Vagina (tissue), 2 donors: ENCODE measurements at regions not wholly inside any gene's neighbourhood (a gene's known extent, or its start where the extent isn't known, plus 50 kb on each side); places are given as distances from the start of the nearest gene placed in this dataset.

Experiments used
- DNase-seq, 2 donors: peaks; one replicate each; pipeline ENCODE4 v3.0.0-alpha.2; 2017; ENCODE audit errors: extremely low spot score in 2 of 2
- H3K27ac ChIP-seq: fragments of 200-600 bp; sonication (generic); one replicate; pipeline ENCODE4 v1.5.1; 2019
- H3K27me3 ChIP-seq: fragments of 200-600 bp; sonication (generic); one replicate; pipeline ENCODE4 v1.5.1; 2019
- H3K36me3 ChIP-seq, 2 donors: fragments of 200-600 bp; sonication (generic); one replicate each; pipeline ENCODE4 v1.5.1; 2017 to 2019
- H3K4me1 ChIP-seq: fragments of 200-600 bp; sonication (generic); one replicate; pipeline ENCODE4 v1.5.1; 2019
- H3K4me3 ChIP-seq, 2 donors: fragments of 200-600 bp; sonication (generic); 1 replicate in 1 of 2; 2 replicates in 1 of 2; pipeline ENCODE4 v1.5.1; 2016 to 2019
- H3K9me3 ChIP-seq: fragments of 200-600 bp; sonication (generic); one replicate; pipeline ENCODE4 v1.5.1; 2019
- CTCF ChIP-seq, 3 experiments: fragments of 450-650 bp in 2 of 3; fragments of 200-600 bp in 1 of 3; sonication (generic) in 1 of 3; IDR thresholded peaks; one replicate each; pipeline ENCODE4 v1.5.1; 2017 to 2019; ENCODE audit warnings: antibody characterized with exemption in 3 of 3, mild to moderate bottlenecking in 2 of 3, moderate library complexity in 2 of 3
- POLR2A ChIP-seq, 2 donors: fragments of 450-650 bp; IDR thresholded peaks; one replicate each; pipeline ENCODE4 v1.6.1; 2017; ENCODE audit warnings: antibody characterized with exemption in 2 of 2, mild to moderate bottlenecking in 2 of 2, moderate library complexity in 2 of 2
- POLR2AphosphoS5 ChIP-seq, 2 donors: sonication (generic); formaldehyde crosslinking; IDR thresholded peaks; one replicate each; pipeline ENCODE4 v1.9.0; 2017; ENCODE audit warnings: antibody characterized with exemption in 2 of 2, mild to moderate bottlenecking in 2 of 2, low read depth in 1 of 2; ENCODE audit not compliant: insufficient read depth in 1 of 2
- intact Hi-C: fragments of 100-400 bp; cut with DNase I; formaldehyde crosslinking; loops from one replicate; pipeline ENCODE4 v1.15.1; 2023

GRCh38 chr12:111041091-111041490 lies 120.7 kb upstream of the MYL2 start:
- Histone ChIP-seq H3K4me1 (no peaks in the 10 kb centered on the region), H3K36me3 (no peaks in the 10 kb centered on the region), H3K9me3 (no peaks in the 10 kb centered on the region), H3K27me3 (no peaks in the 10 kb centered on the region), H3K4me3 (no peak overlapping the region), H3K27ac (no peak overlapping the region)
- TF ChIP-seq POLR2AphosphoS5 (IDR thresholded peaks at IDR 0.05; ENCODE audit: insufficient read depth in 1 of 2, low read depth in 1 of 2) = no peak
- no peak for TF ChIP-seq POLR2A (IDR thresholded peaks at IDR 0.05)
- no peak for TF ChIP-seq CTCF (IDR thresholded peaks at IDR 0.05)
- intact Hi-C loops = no loop called here
- no peak for DNase-seq

- Histone ChIP-seq H3K36me3 (no peaks in the 10 kb centered on the region), H3K27ac (no peak overlapping the region), H3K4me3 (no peak overlapping the region), H3K4me1 (no peaks in the 10 kb centered on the region), H3K27me3 (no peaks in the 10 kb centered on the region), H3K9me3 (no peaks in the 10 kb centered on the region)
- no peak for DNase-seq
- intact Hi-C loops = no loop called here
- TF ChIP-seq POLR2A (IDR thresholded peaks at IDR 0.05) (no peak), CTCF (IDR thresholded peaks at IDR 0.05) (no peak), POLR2AphosphoS5 (IDR thresholded peaks at IDR 0.05; ENCODE audit: insufficient read depth in 1 of 2, low read depth in 1 of 2) (no peak)
Observed at GRCh38 chr12:111040690-111041089, 120.3 kb upstream of the MYL2 start.

- no peak for DNase-seq
- Histone ChIP-seq H3K4me3 (no peak overlapping the region), H3K4me1 (no peaks in the 10 kb centered on the region), H3K27ac (no peak overlapping the region), H3K36me3 (no peaks in the 10 kb centered on the region), H3K27me3 (no peaks in the 10 kb centered on the region), H3K9me3 (no peaks in the 10 kb centered on the region)
- TF ChIP-seq POLR2AphosphoS5 (IDR thresholded peaks at IDR 0.05; ENCODE audit: insufficient read depth in 1 of 2, low read depth in 1 of 2) = no peak
- TF ChIP-seq POLR2A (IDR thresholded peaks at IDR 0.05) = no peak
- no peak for TF ChIP-seq CTCF (IDR thresholded peaks at IDR 0.05)
- intact Hi-C loops = no loop called here
Observed at GRCh38 chr12:111038941-111039340, 118.6 kb upstream of the MYL2 start.

GRCh38 chr12:111038077-111038476 lies 117.7 kb upstream of the MYL2 start:
- intact Hi-C loops = no loop called here
- Histone ChIP-seq H3K4me3 (no peak overlapping the region), H3K27ac (no peak overlapping the region), H3K36me3 (no peaks in the 10 kb centered on the region), H3K4me1 (no peaks in the 10 kb centered on the region), H3K27me3 (peaks cover 2% of the 10 kb centered on the region), H3K9me3 (no peaks in the 10 kb centered on the region)
- TF ChIP-seq CTCF (IDR thresholded peaks at IDR 0.05) = no peak
- TF ChIP-seq POLR2A (IDR thresholded peaks at IDR 0.05) = no peak
- no peak for TF ChIP-seq POLR2AphosphoS5 (IDR thresholded peaks at IDR 0.05; ENCODE audit: insufficient read depth in 1 of 2, low read depth in 1 of 2)
- DNase-seq = no peak

- no peak overlapping the region for H3K4me3 ChIP-seq
- no peaks in the 10 kb centered on the region for H3K4me1 ChIP-seq
- H3K27ac ChIP-seq = no peak overlapping the region
- peaks cover 9% of the 10 kb centered on the region for H3K27me3 ChIP-seq
- TF ChIP-seq POLR2A (IDR thresholded peaks at IDR 0.05) (no peak), CTCF (IDR thresholded peaks at IDR 0.05) (no peak), POLR2AphosphoS5 (IDR thresholded peaks at IDR 0.05; ENCODE audit: insufficient read depth in 1 of 2, low read depth in 1 of 2) (no peak)
- intact Hi-C loops = no loop called here
- DNase-seq = no peak
- no peaks in the 10 kb centered on the region for H3K9me3 ChIP-seq
- no peaks in the 10 kb centered on the region for H3K36me3 ChIP-seq
Observed at GRCh38 chr12:111037047-111037446, 116.7 kb upstream of the MYL2 start.
